GM19467 (cell line): ENCODE measurements at regions not wholly inside any gene's neighbourhood (a gene's known extent, or its start where the extent isn't known, plus 50 kb on each side); places are given as distances from the start of the nearest gene placed in this dataset.

ENCODE experiments used
- ATAC-seq: cut with Tn5 transposase; IDR thresholded peaks from one replicate; pipeline ENCODE4 v1.9.1; 2021; ENCODE audit warnings: mild to moderate bottlenecking, moderate library complexity; ENCODE audit not compliant: unreplicated experiment

DNA sequence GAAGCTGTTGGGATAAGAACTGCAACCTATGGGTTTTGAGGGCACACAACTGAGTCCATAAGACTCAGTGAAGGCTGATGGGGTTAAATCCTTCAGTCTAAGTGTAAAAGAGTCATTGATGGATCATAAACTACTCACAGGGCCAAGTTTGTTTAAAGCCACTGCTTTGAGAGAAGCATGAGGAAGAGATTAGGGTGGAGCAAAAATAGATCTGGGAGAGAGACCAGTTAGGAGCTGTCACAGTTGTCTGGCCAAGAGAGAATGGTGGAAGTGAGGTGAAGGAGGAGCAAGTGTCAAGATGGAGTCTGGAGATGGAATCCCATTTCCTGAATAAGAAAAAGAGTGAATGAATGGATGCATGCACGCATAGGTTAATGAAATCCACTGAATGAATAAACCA lies 379.1 kb upstream of the CDH11 start:
- ATAC-seq: no peak

DNA sequence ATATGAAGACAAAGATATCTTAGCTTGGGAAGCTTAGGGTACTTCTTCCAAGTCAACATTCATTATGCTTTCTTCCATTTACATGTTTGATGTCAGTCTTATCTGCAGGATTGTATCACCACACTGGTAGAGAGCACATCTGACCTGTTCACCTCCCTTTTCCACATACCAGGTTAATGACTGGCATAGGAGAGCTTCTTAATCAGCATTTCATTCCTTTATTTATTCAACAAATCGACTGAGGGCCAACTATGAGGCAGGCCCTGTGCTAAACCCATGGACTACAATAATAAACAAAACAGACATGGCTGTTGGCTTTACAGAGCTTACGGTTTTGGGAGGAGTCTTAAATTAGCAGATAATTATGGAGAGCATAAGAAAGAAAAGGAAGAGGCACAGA lies 378.1 kb upstream of the CDH11 start:
- no peak for ATAC-seq

DNA sequence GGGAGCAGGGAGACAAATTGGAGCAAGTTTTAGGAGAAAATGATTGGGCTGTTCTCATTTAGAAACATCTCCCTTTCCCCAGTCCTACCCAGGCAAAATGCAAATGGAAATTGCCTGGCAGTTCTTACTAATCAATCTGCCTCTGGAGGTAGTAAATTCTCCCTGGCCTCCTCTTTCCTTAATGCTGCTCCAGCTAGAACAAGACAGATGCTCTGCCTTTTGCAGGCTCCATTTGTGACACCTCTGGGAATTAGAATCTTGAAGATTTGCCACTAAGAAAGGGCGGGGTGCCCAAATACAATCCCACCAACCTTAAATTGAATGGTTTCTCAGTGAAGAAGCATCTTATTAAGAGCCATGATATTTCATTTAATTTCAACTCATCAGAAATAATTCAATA lies 377.7 kb upstream of the CDH11 start:
- no peak for ATAC-seq

DNA sequence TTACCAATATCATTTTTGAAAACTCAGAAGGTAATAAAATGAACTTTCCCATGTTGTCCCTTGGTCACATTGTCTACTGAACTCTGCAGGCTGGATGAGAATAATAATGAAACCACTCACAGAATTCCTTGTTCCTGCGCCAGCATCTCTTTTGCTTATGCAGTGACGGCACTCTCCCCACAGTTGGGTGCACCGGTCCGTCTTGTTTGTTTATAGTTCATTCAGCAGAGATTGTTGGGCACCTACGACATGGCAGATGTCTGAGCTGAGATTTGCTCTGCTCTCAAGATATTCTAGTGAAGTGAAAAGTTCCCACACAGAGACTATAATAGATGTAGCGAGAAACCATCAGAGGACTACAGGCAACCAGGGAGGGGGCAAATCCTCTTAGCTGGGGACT lies 375.7 kb upstream of the CDH11 start:
- ATAC-seq: no peak

DNA sequence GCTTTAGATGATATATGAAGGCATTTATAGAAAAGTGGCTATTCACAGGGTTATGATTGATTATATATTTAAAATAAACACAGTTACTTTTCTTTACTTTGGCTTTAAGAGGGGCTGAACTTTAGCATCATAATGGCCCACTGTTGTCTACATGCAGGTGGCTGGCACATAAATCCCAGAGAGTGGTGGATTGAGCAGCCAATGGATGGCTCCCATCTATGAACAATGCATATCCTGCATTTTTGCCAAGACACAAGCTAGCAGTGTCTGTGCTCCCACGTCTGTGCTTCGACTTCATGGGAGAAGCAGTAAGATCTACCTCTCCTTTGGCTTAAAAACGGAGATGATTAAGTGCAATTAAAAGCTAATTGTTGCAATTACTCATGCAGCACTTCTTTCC lies 373.2 kb upstream of the CDH11 start:
- no peak for ATAC-seq

DNA sequence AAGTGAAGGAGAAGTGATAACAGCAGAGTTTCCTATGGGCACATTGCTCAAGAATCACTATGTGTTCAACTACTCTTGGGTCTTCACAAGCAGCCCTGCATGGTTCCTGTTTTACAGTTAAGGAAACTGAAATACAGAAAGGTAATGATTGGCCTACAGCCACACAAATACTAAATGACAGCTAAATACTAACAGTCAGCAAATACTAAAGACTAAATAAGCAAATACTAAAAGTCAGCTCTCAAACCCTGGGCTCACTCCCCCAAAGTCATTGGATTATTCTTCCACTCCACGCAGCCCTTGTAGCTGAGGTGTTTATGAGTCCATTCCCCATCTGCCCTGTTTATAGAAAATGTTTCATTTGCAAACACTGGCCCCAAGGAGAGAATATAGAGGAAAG lies 372.7 kb upstream of the CDH11 start:
- ATAC-seq: no peak

DNA sequence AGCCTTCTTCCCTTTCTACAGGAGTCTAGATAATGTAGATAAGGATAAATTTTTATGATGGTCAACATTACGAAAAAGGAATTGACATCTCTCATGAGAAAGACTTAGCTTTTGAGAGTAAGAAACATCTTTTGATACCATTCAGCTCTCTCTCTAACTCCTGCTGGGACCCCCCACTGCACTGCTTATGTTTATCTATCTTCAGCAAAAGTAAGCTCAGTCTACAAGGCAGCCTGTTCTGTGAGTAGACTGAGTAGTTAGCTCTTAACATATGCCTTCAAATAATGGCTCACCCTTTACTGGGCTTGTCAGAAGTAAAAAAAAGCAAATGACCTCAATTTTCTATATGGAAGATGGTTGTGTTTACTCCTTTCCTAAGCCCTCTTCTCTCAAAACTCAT lies 372.2 kb upstream of the CDH11 start:
- ATAC-seq: no peak

DNA sequence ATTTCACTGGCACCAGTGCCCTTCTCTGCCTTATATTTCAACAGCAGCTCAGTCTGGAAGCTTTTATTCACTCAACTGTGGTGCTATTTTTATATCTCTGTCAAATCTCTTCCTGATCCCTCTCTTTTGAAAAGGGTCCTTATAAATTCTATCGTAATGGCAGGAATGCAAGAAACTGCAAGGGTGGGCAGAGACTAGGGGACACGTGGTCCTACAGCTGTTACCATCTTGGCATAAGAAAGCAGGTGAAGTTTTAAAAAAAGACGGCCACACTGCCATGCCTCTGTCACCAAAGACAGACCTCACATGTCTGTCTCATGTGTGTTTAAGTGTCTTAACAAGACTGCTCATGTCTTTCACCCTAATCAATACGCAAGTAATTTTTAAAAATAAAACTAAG lies 368.4 kb upstream of the CDH11 start:
- ATAC-seq: no peak

DNA sequence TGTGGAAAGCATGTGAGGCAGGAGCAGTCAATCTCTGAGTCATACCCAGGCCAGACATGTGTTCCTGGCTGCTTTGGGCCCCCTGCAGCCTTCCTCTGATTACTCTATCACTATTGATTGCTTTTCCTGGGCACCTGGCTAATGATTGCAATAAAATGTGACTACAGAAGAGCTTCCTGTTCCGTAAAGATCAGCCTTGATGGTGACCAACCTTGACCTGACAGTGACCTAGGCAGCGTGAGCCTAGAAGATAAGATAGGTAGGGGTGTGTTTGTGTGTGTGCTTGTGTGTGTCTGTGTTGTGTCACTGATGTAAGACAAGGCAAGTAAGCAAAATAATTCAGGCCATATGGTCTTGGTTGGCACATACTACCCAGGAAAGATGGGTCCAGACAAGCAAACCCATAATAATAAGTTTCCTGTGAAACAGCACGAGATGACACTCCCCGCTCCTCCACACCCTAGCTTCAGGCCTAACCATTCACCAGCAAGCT lies 367.7 kb upstream of the CDH11 start:
- no peak for ATAC-seq

DNA sequence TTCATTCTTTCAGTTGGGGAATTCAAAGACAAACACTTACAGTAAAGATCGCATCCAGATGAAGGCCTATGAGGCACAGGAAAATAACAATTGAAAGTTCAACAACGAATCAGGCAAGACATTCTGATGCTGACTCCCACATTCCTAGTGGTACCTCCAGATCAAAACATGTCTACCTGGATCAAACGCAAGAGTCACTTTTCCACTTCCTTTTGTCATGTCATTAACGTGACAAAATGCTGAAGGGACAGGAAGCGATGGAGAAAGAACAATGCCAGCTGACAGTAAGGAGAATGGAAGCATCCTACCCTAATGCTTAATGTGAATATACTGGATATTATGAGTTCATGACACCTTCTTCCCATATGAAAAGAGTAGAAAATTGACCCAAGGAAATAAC lies 365.4 kb upstream of the CDH11 start:
- ATAC-seq: no peak

DNA sequence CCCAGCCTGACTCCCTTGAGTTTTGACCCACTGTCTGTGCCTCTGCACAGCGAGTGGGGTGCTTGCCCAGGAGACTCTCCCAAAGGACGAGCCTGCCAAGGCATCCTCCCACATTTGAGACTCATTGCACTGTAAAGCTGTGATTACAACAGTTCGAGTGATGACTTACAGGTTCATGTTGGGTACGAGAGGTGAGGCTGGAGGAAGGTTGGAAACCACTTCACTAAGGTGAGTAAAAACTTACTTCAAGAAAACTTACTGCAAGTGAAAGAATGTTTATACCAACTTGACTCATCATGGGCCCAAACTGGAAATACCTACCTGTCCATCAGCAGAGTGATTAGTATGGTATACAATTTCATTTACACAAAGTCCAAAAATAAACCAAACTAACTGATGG lies 360.1 kb upstream of the CDH11 start:
- ATAC-seq: no peak

DNA sequence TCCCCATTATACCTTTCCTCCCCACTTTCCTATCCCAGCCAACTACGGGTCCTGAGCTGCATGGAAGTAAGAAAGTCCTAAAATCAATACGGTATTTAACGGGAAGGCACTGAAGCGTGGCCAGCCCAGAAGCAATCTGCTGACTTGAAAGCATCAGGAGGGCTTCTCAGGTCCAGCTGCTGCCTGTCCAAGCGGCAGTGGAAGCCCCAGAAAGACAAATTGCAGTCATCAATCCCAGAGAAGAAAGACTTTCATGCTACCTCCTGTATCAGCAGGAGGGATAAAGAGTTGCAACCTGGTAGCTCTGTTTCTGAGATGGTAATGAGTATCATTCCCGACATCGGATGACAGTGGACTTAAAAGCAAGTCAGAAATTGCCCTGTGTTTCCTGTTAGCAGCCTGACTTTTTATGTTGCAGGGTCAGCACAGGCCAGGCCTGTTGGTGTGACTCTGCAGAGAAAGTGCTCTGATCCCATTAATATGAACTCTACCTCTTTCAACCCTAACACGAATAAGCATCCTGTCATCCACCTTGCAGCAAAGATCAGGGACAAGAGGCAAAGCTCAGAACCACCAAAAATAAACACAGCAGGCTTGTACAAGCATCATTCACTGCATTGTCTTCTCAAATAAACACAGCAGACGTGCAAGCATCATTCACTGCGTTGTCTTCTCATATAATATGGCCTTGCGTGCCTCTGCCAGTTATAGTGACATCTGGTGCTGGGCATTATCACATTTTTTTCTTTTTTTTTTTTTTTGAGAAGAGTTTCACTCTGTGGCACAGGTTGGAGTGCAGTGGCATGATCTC lies 358.6 kb upstream of the CDH11 start:
- ATAC-seq: no peak

DNA sequence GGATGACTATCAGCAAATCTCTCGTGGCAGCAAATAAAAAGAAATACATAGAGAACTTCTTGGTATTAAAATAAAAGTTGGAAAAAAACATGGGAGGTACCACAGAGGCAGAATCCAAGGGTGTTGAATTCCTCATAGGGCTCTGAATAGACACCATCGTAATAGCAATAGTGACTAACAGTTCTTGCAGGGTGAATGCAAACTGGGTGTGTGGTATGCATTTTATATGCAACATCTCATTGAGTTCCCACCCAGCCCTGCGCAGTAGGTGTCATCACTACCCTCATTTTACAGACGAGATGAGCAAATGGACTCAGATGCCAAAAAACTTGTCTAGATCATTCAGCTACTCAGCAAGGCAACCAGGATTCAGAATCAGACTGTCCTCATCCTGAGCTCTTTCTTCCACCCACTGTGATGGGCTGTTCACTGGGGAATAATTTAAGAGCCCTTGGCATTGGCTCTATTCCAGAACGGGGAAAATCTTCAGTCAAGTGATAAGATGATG lies 354.6 kb upstream of the CDH11 start:
- no peak for ATAC-seq

DNA sequence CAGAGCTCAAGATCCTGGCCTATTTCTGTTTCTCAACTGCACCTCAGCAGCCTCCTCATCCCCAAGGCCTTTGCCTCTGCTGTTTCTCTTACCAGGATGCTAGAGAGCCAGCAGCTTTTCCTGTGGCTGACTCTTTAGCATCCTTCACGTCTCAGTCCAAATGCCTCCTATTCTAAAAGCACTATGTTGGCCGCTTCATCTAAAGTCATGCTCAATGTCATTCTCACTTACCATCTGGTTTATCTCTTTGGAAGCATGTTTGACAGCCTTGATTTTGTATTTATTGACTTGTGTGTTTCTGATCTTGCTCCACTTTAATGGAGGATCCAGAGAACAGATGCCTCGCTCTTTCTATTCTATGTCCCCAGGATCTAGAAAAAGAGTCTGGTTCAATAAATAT lies 351.8 kb upstream of the CDH11 start:
- ATAC-seq: no peak

DNA sequence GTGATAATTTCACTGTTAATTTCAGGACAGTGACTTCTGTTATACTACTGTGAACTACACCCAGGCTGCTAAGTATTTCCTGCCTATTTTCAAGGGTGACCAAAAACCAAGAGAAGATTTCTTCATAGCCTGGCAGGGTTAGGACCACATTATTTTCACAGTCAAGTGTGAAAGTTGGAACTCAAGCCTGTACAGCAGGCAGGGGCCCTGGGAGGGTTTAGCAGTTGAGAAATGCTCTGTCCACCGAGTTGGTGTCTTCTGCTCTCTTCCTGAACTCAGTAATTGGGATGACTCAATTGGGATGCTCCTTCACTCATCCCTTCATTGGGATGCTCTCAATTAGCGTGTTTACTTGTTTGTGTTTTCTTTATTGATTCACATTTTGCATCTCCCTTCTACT lies 347.3 kb upstream of the CDH11 start:
- ATAC-seq: no peak

DNA sequence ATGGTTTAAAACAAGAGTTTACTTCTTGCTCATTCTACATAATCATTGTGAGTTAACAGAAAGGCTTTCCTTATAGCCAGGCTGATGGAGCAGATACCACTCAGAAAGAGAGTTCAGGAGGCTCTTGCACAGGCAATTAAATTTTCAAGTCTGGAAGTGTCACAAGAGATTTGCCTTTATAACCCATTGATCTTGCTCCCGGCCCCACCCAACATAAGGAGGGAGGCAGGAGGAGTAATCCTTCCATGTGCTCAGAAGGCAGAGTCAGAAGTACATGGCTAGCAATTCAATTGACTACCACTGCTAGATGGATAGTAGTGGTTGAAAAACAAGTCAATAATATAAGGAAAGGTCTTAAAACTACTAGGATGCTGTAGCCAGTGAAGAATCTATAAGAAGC lies 346.3 kb upstream of the CDH11 start:
- ATAC-seq: no peak

DNA sequence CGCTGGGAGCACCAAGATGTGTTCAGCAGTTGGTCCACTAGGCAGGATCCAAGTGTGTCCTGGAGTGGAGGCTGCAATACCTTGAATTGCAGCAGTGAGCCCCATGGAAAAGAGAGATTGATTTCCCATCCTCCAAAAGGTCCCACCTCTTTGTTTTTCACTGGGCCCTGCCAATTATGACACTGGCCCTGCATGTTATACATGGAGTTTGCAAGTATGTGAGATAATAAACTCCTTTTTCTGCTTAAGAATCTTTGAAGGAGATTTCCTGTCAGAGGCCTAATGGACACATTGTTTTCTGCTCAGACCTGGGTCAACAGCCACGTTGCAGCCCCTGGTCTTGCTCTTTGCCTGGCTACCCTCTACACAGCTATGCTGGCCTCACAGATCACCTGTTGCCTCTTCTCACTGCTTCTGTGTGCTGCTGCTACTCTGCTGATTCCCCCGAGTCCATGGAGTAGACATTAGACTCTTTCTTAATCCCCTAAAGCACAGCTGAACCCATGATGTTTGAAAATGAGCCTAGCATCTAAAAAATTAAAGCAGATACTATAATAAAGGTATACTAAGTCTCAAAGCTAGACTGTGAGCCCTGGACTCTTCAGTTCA lies 341.9 kb upstream of the CDH11 start:
- no peak for ATAC-seq

DNA sequence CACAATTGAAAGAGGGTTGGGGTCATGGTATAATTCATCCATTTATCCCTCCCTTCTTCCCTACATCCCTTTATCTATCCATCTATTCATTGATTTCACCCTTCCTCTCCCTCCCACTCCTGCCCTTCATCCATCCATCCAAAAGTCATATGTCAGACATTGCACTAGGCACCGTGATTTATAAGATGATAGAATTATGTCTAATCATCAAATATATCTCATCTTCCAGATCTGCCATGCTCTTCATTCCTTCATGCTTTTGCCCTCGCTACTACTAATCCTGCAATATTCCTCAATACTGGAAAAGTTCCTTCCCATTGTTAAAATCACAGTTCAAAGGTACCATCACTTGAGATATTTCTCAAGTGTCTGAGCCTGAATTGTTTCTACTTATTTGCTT lies 335.2 kb upstream of the CDH11 start:
- no peak for ATAC-seq

DNA sequence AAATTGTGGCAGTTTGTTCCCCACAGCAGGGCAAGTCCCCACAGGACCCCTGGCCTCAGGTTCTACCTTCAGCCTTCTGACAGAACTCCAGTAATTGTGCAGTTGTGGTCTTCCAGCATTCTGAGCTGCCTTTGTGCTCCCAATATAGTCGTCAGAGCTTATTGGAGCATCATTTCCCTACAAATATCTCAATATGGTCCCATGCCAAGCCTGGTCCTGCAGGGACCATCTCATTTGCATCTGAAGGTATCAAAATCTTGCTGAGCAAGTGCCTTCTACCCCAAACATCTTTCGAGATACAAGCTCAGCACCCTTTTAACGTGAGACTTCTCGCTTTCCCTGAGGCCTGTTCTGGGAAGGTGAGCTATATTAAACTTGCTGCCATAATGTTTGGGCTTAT lies 333.9 kb upstream of the CDH11 start:
- no peak for ATAC-seq

DNA sequence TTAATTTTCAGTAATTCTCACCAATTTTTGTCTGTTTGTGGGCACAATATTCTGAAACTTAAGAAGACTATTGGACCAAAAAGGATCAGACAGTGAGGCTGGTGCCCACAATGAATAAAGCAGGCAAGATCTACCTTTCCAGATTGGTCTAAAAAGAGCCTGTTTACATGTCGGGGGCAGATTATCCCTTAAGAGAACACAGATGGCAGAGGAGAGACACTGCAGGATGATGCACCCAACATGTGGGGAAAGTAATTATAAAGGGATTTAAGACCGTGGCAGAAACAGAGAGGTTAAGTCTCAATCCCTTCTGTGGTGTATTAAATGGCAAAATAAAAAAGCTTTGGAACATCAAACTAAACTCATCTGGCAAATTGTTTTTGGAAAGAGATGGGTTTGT lies 331.8 kb upstream of the CDH11 start:
- no peak for ATAC-seq

DNA sequence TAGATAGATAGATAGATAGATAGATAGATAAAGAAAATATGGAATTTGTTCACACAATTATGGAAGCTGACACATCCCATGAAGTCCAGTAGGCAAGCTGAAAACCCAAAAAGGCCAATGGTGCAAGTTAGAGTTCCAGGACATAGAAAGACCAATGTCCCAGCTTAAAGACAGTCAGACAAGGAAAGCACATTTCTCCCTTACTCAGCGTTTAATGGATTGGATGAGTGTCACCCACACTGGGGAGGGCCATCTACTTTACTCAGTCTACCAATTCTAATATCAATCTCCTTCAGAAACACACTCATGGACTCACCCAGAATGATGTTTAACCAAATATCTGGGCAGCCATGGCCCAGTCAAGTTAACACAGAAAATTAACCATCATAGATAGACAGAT lies 327.7 kb upstream of the CDH11 start:
- no peak for ATAC-seq

DNA sequence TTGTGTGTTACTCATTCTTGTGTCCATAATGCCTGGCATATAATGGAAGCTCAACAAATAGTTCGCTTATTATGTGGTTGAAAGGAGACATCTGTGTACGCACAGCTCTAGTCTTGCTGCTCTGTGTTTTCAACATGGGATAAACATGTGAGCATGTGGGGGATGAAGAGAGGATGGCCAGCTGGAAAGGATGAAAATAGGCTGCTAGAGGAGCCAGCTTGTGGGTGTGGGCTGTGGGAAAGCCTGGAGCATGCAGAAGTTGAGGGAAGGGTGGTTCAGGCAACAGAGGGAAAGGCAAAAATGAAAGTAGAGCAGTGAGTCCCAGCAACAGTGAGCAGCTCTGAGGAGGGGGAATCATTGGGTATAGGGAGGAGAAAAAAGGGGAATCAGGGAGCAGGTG lies 324.6 kb upstream of the CDH11 start:
- no peak for ATAC-seq
